Neural cell (in vitro differentiated cells): ENCODE measurements at regions not wholly inside any gene's neighbourhood (a gene's known extent, or its start where the extent isn't known, plus 50 kb on each side); places are given as distances from the start of the nearest gene placed in this dataset.

Experiments used
- H2AFZ ChIP-seq: fragments of 200-600, 300-800 bp; sonication (generic), shearing (Covaris generic); 2 replicates; pipeline ENCODE4 v1.6.0; 2014; ENCODE audit warnings: low read depth, mild to moderate bottlenecking, antibody characterized with exemption, low read length, moderate library complexity
- H3F3A ChIP-seq: fragments of 200-600 bp; shearing (Covaris generic); 2 replicates; pipeline ENCODE4 v1.6.1; 2016; ENCODE audit warnings: mild to moderate bottlenecking, moderate library complexity, mixed read lengths, antibody characterized with exemption, low read length; ENCODE audit not compliant: insufficient read depth, poor library complexity, severe bottlenecking
- H3K27ac ChIP-seq: fragments of 200-600, 300-800 bp; sonication (generic), shearing (Covaris generic); 2 replicates; pipeline ENCODE4 v1.5.1; 2014; ENCODE audit warnings: mild to moderate bottlenecking, low read length, moderate library complexity
- H3K27me3 ChIP-seq: fragments of 300-800, 200-600 bp; sonication (generic), shearing (Covaris generic); 2 replicates; pipeline ENCODE4 v1.6.0; 2014; ENCODE audit warnings: mild to moderate bottlenecking, low read depth, low read length, moderate library complexity; ENCODE audit not compliant: insufficient read depth
- H3K36me3 ChIP-seq: fragments of 300-800, 200-600 bp; sonication (generic), shearing (Covaris generic); 2 replicates; pipeline ENCODE4 v1.5.1; 2014; ENCODE audit warnings: mild to moderate bottlenecking, antibody characterized with exemption, low read length, moderate library complexity; ENCODE audit not compliant: insufficient read depth
- H3K4me2 ChIP-seq: fragments of 300-800, 200-600 bp; sonication (generic), shearing (Covaris generic); 2 replicates; pipeline ENCODE4 v1.6.0; 2014; ENCODE audit warnings: mild to moderate bottlenecking, low read length
- H3K4me3 ChIP-seq: fragments of 300-800, 200-600 bp; sonication (generic), shearing (Covaris generic); 2 replicates; pipeline ENCODE4 v1.5.1; 2014; ENCODE audit warnings: mild to moderate bottlenecking, low read length, moderate library complexity
- H3K79me2 ChIP-seq: fragments of 200-600 bp; shearing (Covaris generic); replicated peaks from 2 replicates; pipeline ENCODE4 v1.6.0; 2014; ENCODE audit warnings: mild to moderate bottlenecking, low read length, moderate library complexity; ENCODE audit not compliant: insufficient read depth
- H3K9ac ChIP-seq: fragments of 300-800, 200-600 bp; sonication (generic), shearing (Covaris generic); 2 replicates; pipeline ENCODE4 v1.6.1; 2016; ENCODE audit warnings: mild to moderate bottlenecking, low read length, mixed read lengths
- H3K9me2 ChIP-seq: fragments of 200-600 bp; shearing (Covaris generic); 2 replicates; pipeline ENCODE4 v1.6.1; 2016; ENCODE audit warnings: mild to moderate bottlenecking, low read length, mixed read lengths; ENCODE audit not compliant: insufficient read depth
- H3K9me3 ChIP-seq: fragments of 200-600, 300-800 bp; sonication (generic), shearing (Covaris generic); 2 replicates; pipeline ENCODE4 v1.6.1; 2016; ENCODE audit warnings: mild to moderate bottlenecking, mixed run types, low read length, moderate library complexity, mixed read lengths
- H4K20me1 ChIP-seq: fragments of 200-600 bp; shearing (Covaris generic); 2 replicates; pipeline ENCODE4 v1.6.1; 2016; ENCODE audit warnings: mild to moderate bottlenecking, mixed run types; ENCODE audit not compliant: insufficient read depth
- CTCF ChIP-seq: fragments of 450-650 bp; IDR thresholded peaks from 2 replicates; pipeline ENCODE4 v1.5.1; 2014; ENCODE audit warnings: antibody characterized with exemption, mild to moderate bottlenecking, moderate library complexity; ENCODE audit not compliant: poor library complexity, severe bottlenecking
- EP300 ChIP-seq: fragments of 450-650 bp; conservative IDR thresholded peaks from 2 replicates; pipeline ENCODE4 v1.6.1; 2014; ENCODE audit warnings: antibody characterized with exemption, mild to moderate bottlenecking, moderate library complexity; ENCODE audit not compliant: poor library complexity, severe bottlenecking
- EZH2 ChIP-seq: fragments of 200-600, 300-800 bp; shearing (Covaris generic), sonication (generic); IDR thresholded peaks from 2 replicates; pipeline ENCODE4 v1.6.1; 2014; ENCODE audit warnings: antibody characterized with exemption, low read length, borderline replicate concordance, mild to moderate bottlenecking; ENCODE audit not compliant: insufficient read depth, poor library complexity, severe bottlenecking
- MXI1 ChIP-seq: fragments of 450-650 bp; conservative IDR thresholded peaks from 2 replicates; pipeline ENCODE4 v1.6.1; 2014; ENCODE audit warnings: antibody characterized with exemption, mild to moderate bottlenecking; ENCODE audit not compliant: poor library complexity, severe bottlenecking
- POLR2AphosphoS5 ChIP-seq: IDR thresholded peaks from 2 replicates; pipeline ENCODE4 v1.6.1; 2012
- RAD21 ChIP-seq: fragments of 450-650 bp; conservative IDR thresholded peaks from 2 replicates; pipeline ENCODE4 v1.6.1; 2014; ENCODE audit warnings: antibody characterized with exemption, mild to moderate bottlenecking, moderate library complexity
- REST ChIP-seq: IDR thresholded peaks from 2 replicates; pipeline ENCODE4 v1.6.1; 2012; ENCODE audit warnings: borderline replicate concordance
- SMC3 ChIP-seq: fragments of 450-650 bp; conservative IDR thresholded peaks from 2 replicates; pipeline ENCODE4 v1.6.1; 2014; ENCODE audit warnings: antibody characterized with exemption, mild to moderate bottlenecking, moderate library complexity; ENCODE audit not compliant: poor library complexity
- TAF1 ChIP-seq: IDR thresholded peaks from 2 replicates; pipeline ENCODE4 v1.6.1; 2012; ENCODE audit warnings: low read depth

GRCh38 chr14:53456931-53457330 lies 303.8 kb upstream of the DDHD1 start:
- Histone ChIP-seq H3K9me3 (no peaks in the 10 kb centered on the region), H3K36me3 (no peaks in the 10 kb centered on the region), H3K79me2 (no peaks in the 10 kb centered on the region), H3K27me3 (no peaks in the 10 kb centered on the region), H3K9ac (no peak overlapping the region), H3K9me2 (no peaks in the 10 kb centered on the region), H2AFZ (no peak overlapping the region), H3F3A (no peaks in the 10 kb centered on the region), H3K4me3 (no peak overlapping the region), H3K27ac (no peak overlapping the region), H3K4me2 (no peak overlapping the region), H4K20me1 (no peaks in the 10 kb centered on the region)
- TF ChIP-seq RAD21 (no peak), POLR2AphosphoS5 (no peak), EP300 (no peak), CTCF (no peak), MXI1 (no peak), SMC3 (no peak), TAF1 (no peak), REST (no peak), EZH2 (no peak)

GRCh38 chr14:53452005-53452673 lies 299.0 kb upstream of the DDHD1 start:
- Histone ChIP-seq H3K9ac (no peak overlapping the region), H3K27ac (no peak overlapping the region), H4K20me1 (no peaks in the 10 kb centered on the region), H3K36me3 (no peaks in the 10 kb centered on the region), H2AFZ (no peak overlapping the region), H3K27me3 (no peaks in the 10 kb centered on the region), H3K4me2 (no peak overlapping the region), H3K79me2 (no peaks in the 10 kb centered on the region), H3K9me2 (no peaks in the 10 kb centered on the region), H3K9me3 (no peaks in the 10 kb centered on the region), H3F3A (no peaks in the 10 kb centered on the region), H3K4me3 (no peak overlapping the region)
- TF ChIP-seq REST: no peak
- no peak for TF ChIP-seq SMC3
- no peak for TF ChIP-seq POLR2AphosphoS5
- TF ChIP-seq RAD21: no peak
- TF ChIP-seq CTCF: no peak
- no peak for TF ChIP-seq EP300
- no peak for TF ChIP-seq TAF1
- no peak for TF ChIP-seq MXI1
- no peak for TF ChIP-seq EZH2
